ENCODE measurements at regions not wholly inside any gene's neighbourhood (a gene's known extent, or its start where the extent isn't known, plus 50 kb on each side); places are given as distances from the start of the nearest gene placed in this dataset.
"Not testable (repeated sequence)": the region's sequence is repeated elsewhere in the genome, so short reads cannot be mapped to it uniquely, and the experiment has no call there.

DNA sequence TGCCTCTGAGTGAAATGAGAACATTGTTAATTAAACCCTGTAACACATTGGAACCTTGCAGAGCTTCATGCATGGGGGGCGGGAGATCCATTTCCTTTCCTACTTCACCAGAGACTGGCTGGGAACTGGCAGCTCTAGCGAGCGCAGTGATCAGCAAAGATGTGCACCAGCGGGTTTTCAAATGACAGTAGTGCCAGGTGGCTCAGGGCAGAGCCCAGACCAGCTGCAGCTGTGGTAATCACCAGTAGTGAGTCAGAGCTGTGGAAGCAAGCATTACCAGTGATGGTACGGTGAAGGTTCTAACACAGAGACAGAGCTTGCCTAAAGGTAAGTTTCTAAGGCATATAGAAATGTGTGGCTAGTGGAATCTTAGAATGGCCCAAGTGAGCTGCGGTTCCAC, 1009.7 kb upstream of the CELF2 start:
- DNase-seq (ENCODE audit: low read depth) = no peak

DNA sequence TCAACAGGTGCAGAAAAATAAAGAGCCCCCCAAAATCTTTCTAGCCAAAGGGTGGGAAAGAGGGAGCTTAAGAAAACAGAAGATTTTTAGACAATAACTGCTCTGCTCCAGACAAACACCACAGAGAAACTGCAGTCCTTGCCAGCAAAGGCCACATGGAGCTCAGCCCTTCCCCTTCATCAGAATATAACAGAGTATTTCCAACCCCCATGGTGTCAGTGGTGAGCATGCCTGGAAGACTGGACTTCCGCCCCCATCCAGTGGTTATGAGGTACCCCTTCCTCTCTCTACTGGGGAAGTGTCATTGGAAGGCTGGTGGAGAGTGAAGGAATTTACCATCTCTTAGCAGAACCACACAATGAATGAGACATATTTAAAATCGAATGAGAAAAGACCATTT, 1007.3 kb upstream of the CELF2 start:
- DNase-seq (ENCODE audit: low read depth) = no peak

DNA sequence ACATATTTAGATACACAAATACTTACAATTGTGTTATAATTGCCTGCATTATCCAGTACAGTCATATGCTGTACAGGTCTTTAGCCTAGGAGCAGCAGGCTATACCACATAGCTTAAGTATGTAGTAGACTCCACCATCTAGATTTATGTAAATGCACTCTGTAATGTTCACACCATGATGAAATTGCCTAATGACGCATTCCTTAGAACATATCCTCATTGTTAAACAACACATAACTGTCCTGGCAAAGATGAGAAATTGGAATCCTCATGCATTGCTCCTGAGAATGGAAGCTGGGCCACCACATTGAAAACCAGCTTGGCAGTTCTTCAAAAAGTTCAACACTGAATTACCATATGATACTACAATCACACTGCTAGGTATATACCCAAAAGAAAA, 1002.8 kb upstream of the CELF2 start:
- DNase-seq (ENCODE audit: low read depth) = no peak

DNA sequence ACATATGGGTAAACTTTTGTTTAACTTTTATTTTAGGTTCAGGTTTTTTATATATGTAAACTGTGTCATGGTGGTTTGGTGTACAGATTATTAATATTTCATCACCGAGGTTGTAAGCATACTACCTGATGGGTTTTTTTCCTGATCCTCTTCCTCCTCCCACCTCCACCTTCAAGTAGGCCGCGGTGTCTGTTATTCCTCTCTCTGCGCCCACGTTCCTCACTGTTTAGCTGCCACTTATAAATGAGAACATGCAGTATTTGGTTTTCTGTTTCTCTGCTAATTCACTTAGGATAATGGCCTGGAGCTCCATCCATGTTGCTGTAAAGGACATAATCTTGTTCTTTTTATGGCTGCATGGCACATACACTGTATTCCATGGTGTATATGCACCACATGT, 1000.0 kb upstream of the CELF2 start:
- no peak for DNase-seq (ENCODE audit: low read depth)

DNA sequence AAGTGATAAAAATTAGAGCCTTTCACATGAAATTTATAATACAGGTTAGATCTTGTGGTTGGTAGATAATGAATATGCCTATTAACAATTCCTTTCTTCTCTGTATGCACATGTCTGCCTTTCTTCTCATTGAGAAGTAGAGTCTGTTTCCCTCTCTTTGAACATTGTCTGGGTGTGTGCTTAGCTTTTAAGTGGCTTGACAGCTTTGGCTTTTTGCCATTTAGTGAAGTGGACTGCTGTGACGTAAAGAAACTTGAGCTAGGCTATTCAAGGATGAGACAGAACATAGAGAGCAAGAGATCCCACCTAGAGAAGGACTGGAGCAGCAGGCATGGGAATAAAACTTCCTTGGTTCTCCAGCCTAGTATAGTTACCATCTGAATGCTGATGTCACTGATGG, 996.7 kb upstream of the CELF2 start:
- DNase-seq (ENCODE audit: low read depth) = no peak

DNA sequence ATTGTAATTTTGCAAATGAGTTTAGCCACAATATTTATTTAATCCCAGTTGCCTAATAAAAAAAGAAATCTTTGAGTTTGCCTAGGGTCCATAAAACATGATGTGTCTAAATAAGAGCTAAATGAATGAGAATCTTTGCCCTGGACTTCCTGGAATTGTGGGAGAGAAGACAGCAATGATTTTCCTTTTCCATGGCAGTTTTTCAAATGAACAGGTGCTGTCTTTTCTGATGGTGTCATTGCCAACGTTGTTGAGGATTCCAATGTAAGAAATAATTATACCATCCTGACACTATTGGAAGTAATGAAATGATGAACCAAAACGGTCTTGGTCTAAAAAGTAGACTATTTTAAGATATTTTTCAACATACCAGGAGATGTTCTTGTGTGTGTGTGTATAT, 984.7 kb upstream of the CELF2 start:
- DNase-seq (ENCODE audit: low read depth) = no peak

DNA sequence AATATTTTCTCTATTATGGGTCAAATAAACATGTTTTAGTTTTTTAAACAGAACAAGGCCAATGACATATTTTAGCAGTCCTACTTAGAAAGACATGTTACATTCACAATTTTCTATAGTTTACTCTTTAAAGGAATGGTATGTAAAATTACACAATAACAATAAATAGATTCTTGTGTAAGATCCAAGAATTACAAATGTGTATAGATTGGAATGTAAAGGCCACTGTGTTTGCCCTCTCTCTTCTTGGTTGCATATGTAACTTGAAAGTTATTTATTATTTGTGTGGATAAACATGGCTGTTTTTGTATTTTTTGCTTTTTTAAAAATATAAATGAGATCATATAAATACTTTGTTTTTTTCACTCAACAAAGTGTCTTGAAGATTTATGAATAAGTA, 979.3 kb upstream of the CELF2 start:
- DNase-seq (ENCODE audit: low read depth) = no peak

DNA sequence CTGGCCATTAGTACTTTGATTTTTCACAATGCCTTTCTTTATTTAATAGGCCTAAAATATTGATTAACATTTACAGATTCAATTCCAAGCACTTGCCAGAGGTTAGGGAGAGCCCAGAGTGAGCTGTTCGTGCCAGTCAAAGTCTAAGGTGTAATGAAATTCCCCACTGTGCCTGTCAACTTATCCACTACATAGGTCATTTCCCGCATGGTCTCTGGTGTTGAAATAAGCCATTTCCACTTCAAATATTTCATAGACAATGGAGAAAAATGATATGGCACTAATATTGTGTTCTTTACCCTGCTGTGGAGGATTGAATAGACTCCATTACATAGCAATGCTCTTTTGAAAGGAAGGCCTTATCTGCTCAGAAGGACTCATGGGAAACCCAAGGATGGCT, 978.1 kb upstream of the CELF2 start:
- DNase-seq (ENCODE audit: low read depth) = no peak

DNA sequence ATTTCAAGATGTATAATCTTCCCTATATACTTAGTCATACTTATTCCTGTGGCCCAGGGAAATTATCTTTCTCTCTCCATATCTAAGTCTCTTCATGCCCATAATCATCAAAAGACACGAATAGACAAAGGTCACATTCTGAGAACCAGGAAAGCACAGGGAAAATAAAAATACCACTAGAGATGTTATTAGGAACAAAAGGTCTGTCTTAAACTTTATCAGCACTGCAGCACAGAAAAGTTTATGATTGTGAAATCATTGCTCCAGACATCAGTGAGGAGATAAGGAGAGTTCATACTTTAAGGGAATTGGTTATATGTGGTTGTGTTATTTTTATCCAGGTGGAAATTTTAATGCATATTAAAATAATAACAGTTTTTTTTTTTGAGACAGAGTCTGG, 974.6 kb upstream of the CELF2 start:
- no peak for DNase-seq (ENCODE audit: low read depth)

DNA sequence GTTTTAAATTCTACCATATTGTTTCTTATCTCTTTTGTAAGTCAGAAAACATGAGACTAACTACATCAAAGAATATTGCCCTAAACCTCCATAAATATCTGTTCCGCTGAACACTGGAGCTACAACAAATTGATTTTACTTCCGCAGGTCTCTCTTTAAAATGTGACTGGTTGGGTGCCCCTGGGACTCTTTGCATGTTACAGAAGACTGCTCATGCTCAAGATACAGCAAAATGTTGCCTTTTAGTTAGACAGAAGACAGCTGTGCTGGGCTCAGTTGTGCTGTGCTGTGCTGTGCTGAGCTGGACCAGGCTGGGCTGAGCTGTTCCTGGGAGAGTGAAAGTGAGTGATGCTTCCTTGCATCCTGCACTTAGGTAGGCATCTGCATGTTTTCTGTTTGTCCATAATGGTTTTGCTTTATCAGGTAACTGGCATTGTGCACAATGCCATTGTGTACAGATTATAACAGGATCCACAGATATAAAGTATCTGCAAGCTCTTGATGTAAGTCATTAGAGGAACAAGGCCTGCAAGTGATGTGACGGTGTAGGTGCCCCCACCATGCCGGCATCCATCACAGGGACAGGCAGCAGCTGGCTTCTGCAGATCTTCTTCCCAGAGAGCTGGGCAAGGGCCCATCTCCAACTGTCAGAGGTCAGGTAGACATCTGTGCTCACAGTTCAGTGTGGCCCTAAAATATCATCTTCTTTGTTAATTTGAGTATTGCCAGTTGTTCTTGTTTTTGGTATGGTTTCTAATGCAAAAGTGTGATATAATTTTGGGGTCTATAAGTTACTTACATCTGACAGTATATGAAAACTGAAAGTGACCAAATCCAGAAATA, 972.5 kb upstream of the CELF2 start:
- no peak for DNase-seq (ENCODE audit: low read depth)

DNA sequence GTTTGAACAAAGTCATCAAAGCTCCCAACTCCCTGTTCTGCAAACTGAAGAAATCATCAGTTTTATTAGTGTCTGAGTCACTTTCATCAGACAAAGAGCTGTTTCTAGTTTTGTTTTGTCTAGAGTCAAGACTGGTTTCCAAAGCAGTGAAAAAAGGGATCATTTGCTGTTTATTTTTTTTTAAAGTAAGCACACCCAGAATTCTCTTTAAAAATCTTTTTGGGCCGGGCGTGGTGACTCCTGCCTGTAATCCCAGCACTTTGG, 972.0 kb upstream of the CELF2 start:
- no peak for DNase-seq (ENCODE audit: low read depth)

DNA sequence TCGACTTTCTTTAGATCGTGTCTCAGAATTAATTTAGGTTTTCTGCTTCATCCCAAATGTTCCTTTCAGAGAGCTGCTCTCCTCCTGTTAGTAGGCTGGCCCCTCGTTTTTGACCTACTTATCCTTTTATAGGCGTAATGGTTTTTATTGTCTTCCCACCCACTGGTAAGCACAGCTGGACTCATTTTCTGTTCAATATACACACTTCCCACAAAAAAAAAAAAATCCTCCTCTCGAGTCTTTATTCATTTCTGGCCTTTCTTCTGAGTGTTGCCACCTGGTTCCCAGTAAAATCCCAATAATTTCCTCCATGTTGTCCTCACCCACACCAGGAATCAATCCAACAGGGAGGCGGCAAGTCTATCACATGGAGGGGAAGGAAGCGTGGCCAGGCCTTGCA, 970.2 kb upstream of the CELF2 start:
- no peak for DNase-seq (ENCODE audit: low read depth)

DNA sequence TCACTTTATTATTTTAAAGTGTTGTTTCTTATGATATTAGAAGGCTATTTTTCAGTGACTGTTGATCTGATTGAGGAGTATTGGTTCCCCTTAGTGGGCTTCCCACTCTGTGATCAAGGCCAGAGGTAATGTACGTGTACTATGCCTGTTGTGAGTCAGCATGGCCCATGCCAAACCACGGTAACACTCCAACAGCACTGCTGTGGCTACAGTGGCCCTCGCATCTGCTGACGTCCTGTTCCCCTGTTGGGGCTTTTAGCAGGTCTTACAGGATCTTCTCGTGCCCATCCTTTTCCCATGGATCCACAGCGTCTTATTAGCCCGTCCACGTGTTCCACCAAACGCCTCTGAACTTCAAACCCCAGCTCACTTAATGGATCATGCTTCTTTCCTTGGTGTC, 964.6 kb upstream of the CELF2 start:
- DNase-seq (ENCODE audit: low read depth) = no peak

DNA sequence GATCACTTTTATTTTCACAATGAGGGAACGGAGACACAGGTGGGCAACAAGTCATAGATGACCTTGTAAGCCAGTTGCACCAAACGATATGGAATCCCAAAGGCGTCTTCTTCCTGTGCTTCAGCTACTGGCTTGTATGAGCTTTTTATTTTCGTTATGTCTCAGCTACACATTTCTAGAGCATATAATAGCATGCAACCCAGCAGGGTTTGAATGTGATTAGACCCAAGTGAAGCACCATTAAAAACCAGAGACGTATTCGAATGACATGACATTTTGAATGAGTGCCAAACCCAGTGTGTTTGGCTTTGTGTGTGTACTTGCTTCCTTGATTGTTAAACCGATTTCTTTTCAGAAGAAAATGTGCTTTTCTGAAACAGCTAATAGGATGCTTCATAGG, 963.2 kb upstream of the CELF2 start:
- no peak for DNase-seq (ENCODE audit: low read depth)

DNA sequence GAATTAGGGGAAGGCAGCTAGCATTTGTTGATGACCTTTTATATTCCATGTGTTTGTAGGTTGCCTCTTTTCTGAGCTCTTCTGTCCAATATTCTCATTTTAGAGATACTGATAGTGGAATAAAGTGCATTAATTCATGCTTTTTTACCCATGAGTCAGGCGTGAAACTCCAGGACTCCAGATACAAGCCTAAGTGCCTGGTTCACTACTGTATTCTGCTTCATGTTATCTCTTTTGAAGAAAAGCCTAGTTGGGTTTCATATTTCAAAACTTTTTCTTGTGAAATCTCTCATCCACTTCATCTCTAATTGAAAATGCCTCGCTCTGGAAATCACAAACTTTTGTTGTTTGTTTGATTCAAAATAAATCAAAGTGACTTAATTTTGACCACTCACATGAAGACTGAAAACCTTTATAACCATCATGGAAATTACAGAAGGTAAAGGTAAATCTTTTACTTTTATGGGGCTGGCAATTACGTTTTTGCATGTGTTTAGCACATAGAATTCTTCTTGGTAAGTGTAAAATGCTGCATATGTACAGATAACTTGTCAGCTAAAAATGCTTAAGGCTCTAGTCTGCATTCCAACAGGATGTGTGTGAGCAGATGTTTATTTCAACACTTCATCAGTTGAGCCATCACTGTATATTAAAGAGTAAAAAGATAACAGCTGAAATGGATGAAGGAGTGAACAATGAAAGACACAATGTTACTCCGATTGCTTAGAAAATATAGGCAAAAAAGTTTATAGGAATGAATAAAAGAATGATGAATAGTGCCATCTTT, 961.8 kb upstream of the CELF2 start:
- no peak for DNase-seq (ENCODE audit: low read depth)

DNA sequence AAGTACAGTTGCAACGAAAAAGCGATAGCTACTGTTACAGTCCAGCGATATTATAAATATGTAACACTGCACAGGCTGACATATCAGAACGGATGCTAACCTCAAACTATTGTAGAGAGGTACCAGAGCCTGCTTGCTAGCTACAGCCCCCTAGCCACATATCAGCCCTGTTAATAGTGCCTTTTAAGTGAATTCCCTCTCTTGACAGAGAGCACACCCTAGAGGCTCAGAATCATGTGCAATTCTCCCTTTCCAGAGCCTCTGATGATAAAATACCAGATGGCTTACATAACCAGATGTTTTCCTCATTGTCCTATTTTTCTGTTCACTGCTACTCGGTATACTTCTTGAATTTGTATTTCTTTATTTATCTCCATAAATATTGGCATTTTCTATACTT, 960.7 kb upstream of the CELF2 start:
- no peak for DNase-seq (ENCODE audit: low read depth)

DNA sequence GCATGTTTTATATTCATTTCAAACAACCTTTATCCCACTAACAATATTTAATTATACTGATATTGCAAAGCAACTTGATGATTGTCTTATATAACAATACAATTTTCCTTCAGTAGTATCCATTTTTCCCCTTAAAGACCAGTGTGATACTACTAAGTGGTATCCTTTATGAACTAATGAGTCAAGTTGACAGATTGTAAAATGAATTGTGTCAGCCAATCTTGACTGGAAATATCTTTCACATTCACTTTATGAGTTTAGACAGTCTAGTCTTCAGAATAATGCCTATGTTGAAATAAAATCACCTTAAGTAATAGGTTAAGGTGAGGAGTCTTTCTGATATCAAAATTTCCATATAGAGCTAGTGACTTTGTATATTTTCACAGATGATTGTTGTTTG, 950.0 kb upstream of the CELF2 start:
- DNase-seq (ENCODE audit: low read depth) = no peak

DNA sequence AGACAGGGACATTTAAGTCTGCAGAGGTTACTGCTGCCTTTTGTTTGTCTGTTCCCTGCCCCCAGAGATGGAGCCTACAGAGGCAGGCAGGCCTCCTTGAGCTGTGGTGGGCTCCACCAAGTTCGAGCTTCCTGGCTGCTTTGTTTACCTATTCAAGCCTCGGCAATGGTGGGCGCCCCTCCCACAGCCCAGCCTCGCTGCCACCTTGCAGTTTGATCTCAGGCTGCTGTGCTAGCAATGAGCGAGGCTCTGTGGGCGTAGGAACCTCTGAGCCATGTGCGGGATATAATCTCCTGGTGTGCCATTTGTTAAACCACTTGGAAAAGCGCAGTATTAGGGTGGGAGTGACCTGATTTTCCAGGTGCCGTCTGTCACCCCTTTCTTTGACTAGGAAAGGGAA, 942.8 kb upstream of the CELF2 start:
- DNase-seq (ENCODE audit: low read depth) = not testable (repeated sequence)

DNA sequence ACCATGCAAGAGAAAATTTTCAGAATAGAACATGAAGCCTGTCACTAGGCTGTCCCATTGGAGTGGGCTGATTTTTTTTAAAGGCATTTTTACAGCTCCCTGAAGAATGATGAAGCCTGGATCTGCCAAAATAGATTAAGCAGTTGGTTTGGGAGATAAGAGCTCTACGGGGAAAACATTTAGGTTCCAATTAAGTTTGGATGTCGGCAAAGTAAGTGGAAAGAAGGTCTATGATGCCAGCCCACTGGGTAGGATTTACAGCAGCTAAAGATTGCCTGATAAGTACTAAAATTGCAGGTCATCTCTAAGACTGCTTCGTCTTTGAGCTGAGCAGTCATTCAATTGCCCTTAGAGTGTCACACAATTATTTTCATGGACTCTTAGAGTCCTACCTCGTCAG, 939.2 kb upstream of the CELF2 start:
- DNase-seq (ENCODE audit: low read depth) = no peak

DNA sequence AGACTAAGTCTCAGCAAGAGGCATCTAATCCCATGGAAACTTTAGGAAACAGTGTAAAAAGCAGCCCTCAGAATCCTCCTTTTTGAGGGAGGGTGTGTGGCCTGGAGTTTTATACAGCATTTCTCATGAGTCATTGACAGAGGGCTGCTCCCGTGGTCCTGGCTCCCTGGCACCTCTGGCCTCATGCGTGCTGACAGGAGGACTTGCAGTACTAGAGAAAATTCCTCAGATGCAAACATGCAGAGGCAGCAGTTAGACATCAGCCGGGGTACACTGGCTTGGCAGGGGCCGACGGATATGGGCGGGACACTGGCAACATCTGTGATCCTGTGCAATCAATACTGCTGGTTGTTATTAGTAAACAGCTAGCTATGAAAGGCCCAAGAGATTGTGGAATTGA, 925.1 kb upstream of the CELF2 start:
- DNase-seq (ENCODE audit: low read depth) = no peak

DNA sequence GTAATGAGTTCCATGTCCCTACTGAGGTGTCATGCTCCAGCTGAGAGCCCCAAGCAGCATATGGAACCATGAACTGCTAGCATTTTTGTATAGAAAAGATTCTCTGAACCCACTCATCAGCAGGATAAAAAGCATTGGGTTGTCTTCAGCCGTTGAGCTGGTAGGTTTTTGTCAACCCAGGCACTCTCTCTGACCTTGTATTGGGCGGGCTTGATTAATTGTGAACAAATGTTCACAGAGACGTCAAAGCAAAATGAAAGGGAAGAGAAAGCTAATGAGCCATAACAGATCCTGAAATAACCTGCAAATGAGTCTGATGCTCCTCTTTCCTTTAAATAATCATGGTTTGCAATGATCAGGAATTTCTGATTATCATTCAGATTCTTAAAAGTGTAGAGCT, 924.7 kb upstream of the CELF2 start:
- DNase-seq (ENCODE audit: low read depth) = no peak

DNA sequence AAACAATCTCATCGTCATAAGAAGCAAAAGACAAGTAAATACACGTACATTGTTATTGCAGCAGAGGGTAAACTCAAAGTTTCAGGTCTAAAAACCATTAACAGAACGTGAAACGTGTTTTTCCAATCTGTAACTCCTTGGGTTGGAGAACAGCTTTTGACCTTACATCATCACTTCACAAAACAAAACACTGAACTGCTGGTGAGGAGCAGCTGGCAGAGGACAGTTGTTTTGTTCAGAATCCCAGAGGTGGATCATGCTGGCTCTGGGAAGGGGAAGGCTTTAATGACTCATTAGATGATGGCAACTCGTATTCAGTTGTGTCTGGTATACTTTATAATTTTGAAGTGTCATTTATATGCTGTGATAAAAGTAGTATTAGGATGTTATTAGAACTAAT, 923.0 kb upstream of the CELF2 start:
- DNase-seq (ENCODE audit: low read depth) = no peak

DNA sequence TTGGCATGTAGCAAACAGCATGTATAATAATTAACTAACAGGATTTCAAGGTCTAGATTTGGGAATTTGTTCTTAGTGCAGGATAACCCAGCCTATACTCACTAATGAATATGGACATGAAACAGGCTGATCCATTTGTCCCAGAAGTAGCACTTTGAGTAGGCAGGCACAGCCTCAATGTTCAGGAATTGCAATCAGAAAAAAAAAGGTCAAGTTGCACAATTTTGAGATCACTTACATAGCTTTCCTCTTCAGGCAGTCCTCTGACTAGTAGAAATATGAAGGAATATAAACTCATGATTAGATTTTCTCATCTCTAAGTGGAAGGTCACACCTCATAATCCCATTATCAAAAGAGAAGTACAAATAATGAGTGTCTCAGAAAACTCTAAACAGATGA, 921.4 kb upstream of the CELF2 start:
- no peak for DNase-seq (ENCODE audit: low read depth)

DNA sequence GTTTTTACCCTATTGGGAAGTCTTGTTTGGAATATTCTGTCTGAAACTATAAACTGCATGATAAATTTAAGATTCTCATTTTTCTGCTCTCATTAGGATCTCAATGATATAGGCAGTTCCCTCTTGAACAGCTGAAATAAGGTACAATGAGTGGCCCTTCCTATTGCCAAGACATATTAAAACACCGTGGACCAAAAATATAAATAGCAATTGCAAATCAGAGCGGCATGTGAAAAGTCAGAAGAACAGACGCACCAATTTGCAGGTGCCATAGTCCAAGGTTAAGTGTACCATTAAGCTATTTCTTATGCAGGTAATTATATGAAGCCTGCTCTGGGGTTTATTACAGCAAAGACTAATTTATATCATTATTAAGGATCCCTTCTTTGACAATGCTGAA, 920.8 kb upstream of the CELF2 start:
- no peak for DNase-seq (ENCODE audit: low read depth)

Measured in RPMI7951 (cell line).